ENCODE measurements at regions not wholly inside any gene's neighbourhood (a gene's known extent, or its start where the extent isn't known, plus 50 kb on each side); places are given as distances from the start of the nearest gene placed in this dataset.

- no peak for TF ChIP-seq CHD7 (IDR thresholded peaks at IDR 0.05; ENCODE audit: insufficient replicate concordance, low read length)
- TF ChIP-seq CBX8 (IDR thresholded peaks at IDR 0.05; ENCODE audit: borderline replicate concordance, low read depth, low read length) = no peak
These were observed 315.2 kb upstream of the ACO1 start (continued) for GRCh38 chr9:32069169-32069813.
